ENCODE measurements at regions not wholly inside any gene's neighbourhood (a gene's known extent, or its start where the extent isn't known, plus 50 kb on each side); places are given as distances from the start of the nearest gene placed in this dataset.
A peak's percentile ranks its signal among the peaks of the same experiment; 100 is the strongest.

- H3K4me3 ChIP-seq (ENCODE audit: low read depth in 1 of 2, low read length in 2 of 2) = no peak overlapping the region
- TF ChIP-seq EZH2 (IDR thresholded peaks at IDR 0.05; ENCODE audit: borderline replicate concordance, low read depth, low read length, severe bottlenecking) (no peak), CTCF (IDR thresholded peaks at IDR 0.05; ENCODE audit: borderline replicate concordance, extremely low read depth, low read length, poor library complexity, severe bottlenecking) (no peak)
These were observed 205.6 kb upstream of the PFKP start for GRCh38 chr10:2861632-2862210.

GRCh38 chr10:2858452-2858851 lies 208.9 kb upstream of the PFKP start:
- H2AFZ ChIP-seq (ENCODE audit: low read depth, low read length) = no peak overlapping the region
- H3K36me3 ChIP-seq (ENCODE audit: insufficient read depth, low read length) = no peaks in the 10 kb centered on the region
- H4K20me1 ChIP-seq (ENCODE audit: insufficient read depth, low read length) = no peaks in the 10 kb centered on the region
- H3K4me1 ChIP-seq (ENCODE audit: insufficient read depth, low read length) = peaks cover 3% of the 10 kb centered on the region; the same call in 1 of the 2 replicates
- ATAC-seq (ENCODE audit: insufficient read depth, low read depth) (no peak), DNase-seq (no peak)
- no peak overlapping the region for H3K27ac ChIP-seq (ENCODE audit: low read length)
- no peak overlapping the region for H3K4me2 ChIP-seq (ENCODE audit: insufficient read depth, low read length)
- peaks cover 6% of the 10 kb centered on the region for H3K9me3 ChIP-seq (ENCODE audit: insufficient read depth, low read length, severe bottlenecking)
- no peaks in the 10 kb centered on the region for H3K79me2 ChIP-seq (ENCODE audit: insufficient read depth, low read length)
- TF ChIP-seq EZH2 (IDR thresholded peaks at IDR 0.05; ENCODE audit: borderline replicate concordance, low read depth, low read length, severe bottlenecking) (no peak), CTCF (IDR thresholded peaks at IDR 0.05; ENCODE audit: borderline replicate concordance, extremely low read depth, low read length, poor library complexity, severe bottlenecking) (no peak)
- no peaks in the 10 kb centered on the region for H3K27me3 ChIP-seq (ENCODE audit: insufficient read depth, low read length, poor library complexity)
- H3K4me3 ChIP-seq (ENCODE audit: low read depth in 1 of 2, low read length in 2 of 2) = no peak overlapping the region
- no peak overlapping the region for H3K9ac ChIP-seq (ENCODE audit: low read depth, low read length)

More at GRCh38 chr10:2861632-2862210, 205.6 kb upstream of the PFKP start:
- no peaks in the 10 kb centered on the region for H3K36me3 ChIP-seq (ENCODE audit: insufficient read depth, low read length)
- H3K9me3 ChIP-seq (ENCODE audit: insufficient read depth, low read length, severe bottlenecking) = peaks cover 6% of the 10 kb centered on the region
- no peak overlapping the region for H3K27ac ChIP-seq (ENCODE audit: low read length)
- H4K20me1 ChIP-seq (ENCODE audit: insufficient read depth, low read length) = no peaks in the 10 kb centered on the region
- H3K27me3 ChIP-seq (ENCODE audit: insufficient read depth, low read length, poor library complexity) = no peaks in the 10 kb centered on the region
- H3K4me2 ChIP-seq (ENCODE audit: insufficient read depth, low read length) = no peak overlapping the region
- no peak for ATAC-seq (ENCODE audit: insufficient read depth, low read depth)
- no peak for DNase-seq
- no peaks in the 10 kb centered on the region for H3K4me1 ChIP-seq (ENCODE audit: insufficient read depth, low read length)
- 0 out of 2 replicates have a peak overlapping the region, but pooled peaks have one; percentile 13 for H2AFZ ChIP-seq (ENCODE audit: low read depth, low read length)
- H3K9ac ChIP-seq (ENCODE audit: low read depth, low read length) = no peak overlapping the region
- no peaks in the 10 kb centered on the region for H3K79me2 ChIP-seq (ENCODE audit: insufficient read depth, low read length)

- Histone ChIP-seq H3K4me1 (ENCODE audit: insufficient read depth, low read length) (peaks cover 3% of the 10 kb centered on the region; the same call in 1 of the 2 replicates), H3K36me3 (ENCODE audit: insufficient read depth, low read length) (no peaks in the 10 kb centered on the region), H3K9ac (ENCODE audit: low read depth, low read length) (no peak overlapping the region), H3K27ac (ENCODE audit: low read length) (no peak overlapping the region), H3K9me3 (ENCODE audit: insufficient read depth, low read length, severe bottlenecking) (peaks cover 6% of the 10 kb centered on the region), H3K4me3 (ENCODE audit: low read depth in 1 of 2, low read length in 2 of 2) (no peak overlapping the region), H4K20me1 (ENCODE audit: insufficient read depth, low read length) (no peaks in the 10 kb centered on the region), H2AFZ (ENCODE audit: low read depth, low read length) (no peak overlapping the region), H3K79me2 (ENCODE audit: insufficient read depth, low read length) (no peaks in the 10 kb centered on the region), H3K4me2 (ENCODE audit: insufficient read depth, low read length) (no peak overlapping the region), H3K27me3 (ENCODE audit: insufficient read depth, low read length, poor library complexity) (no peaks in the 10 kb centered on the region)
- no peak for TF ChIP-seq CTCF (IDR thresholded peaks at IDR 0.05; ENCODE audit: borderline replicate concordance, extremely low read depth, low read length, poor library complexity, severe bottlenecking)
- no peak for TF ChIP-seq EZH2 (IDR thresholded peaks at IDR 0.05; ENCODE audit: borderline replicate concordance, low read depth, low read length, severe bottlenecking)
- ATAC-seq (ENCODE audit: insufficient read depth, low read depth) (no peak), DNase-seq (no peak)
These were observed 210.8 kb upstream of the PFKP start for GRCh38 chr10:2856598-2856997.

Measured in DND-41 (cell line).